ENCODE measurements at regions not wholly inside any gene's neighbourhood (a gene's known extent, or its start where the extent isn't known, plus 50 kb on each side); places are given as distances from the start of the nearest gene placed in this dataset.
"Not testable (repeated sequence)": the region's sequence is repeated elsewhere in the genome, so short reads cannot be mapped to it uniquely, and the experiment has no call there.

GRCh38 chrX:113892401-113892800, 691.5 kb upstream of the HTR2C start:
- DNase-seq, result no peak

- no peak for DNase-seq
Observed at GRCh38 chrX:113873056-113873455, 710.8 kb upstream of the HTR2C start.

GRCh38 chrX:113868711-113869110, 715.2 kb upstream of the HTR2C start:
- DNase-seq, result no peak

- DNase-seq, result no peak
Observed at GRCh38 chrX:113868177-113868576, 715.7 kb upstream of the HTR2C start.

- no peak for DNase-seq
Observed at GRCh38 chrX:113849408-113849807, 734.5 kb upstream of the HTR2C start.

GRCh38 chrX:113833096-113834055, 750.5 kb upstream of the HTR2C start:
- DNase-seq, result no peak

GRCh38 chrX:113828470-113828869, 755.4 kb upstream of the HTR2C start:
- no peak for DNase-seq

- DNase-seq, result no peak
Observed at GRCh38 chrX:113818346-113818745, 765.5 kb upstream of the HTR2C start.

- DNase-seq, result no peak
Observed at GRCh38 chrX:113804819-113805218, 779.1 kb upstream of the HTR2C start.

- DNase-seq, result no peak
Observed at GRCh38 chrX:113804291-113804690, 779.6 kb upstream of the HTR2C start.

GRCh38 chrX:113802837-113803236, 781.0 kb upstream of the HTR2C start:
- no peak for DNase-seq

- DNase-seq, result no peak
Observed at GRCh38 chrX:113800955-113801354, 782.9 kb upstream of the HTR2C start.

- no peak for DNase-seq
Observed at GRCh38 chrX:113793563-113793962, 790.3 kb upstream of the HTR2C start.

GRCh38 chrX:113790987-113791386, 792.9 kb upstream of the HTR2C start:
- DNase-seq, result no peak

GRCh38 chrX:113784754-113785153, 799.1 kb upstream of the HTR2C start:
- not testable (repeated sequence) for DNase-seq

GRCh38 chrX:113770806-113771205, 813.1 kb upstream of the HTR2C start:
- no peak for DNase-seq

GRCh38 chrX:113770071-113770470, 813.8 kb upstream of the HTR2C start:
- no peak for DNase-seq

GRCh38 chrX:113759422-113759821, 824.5 kb upstream of the HTR2C start:
- no peak for DNase-seq

GRCh38 chrX:113747274-113747973, 836.5 kb upstream of the HTR2C start:
- no peak for DNase-seq

GRCh38 chrX:113743069-113743468, 840.8 kb upstream of the HTR2C start:
- DNase-seq, result no peak

GRCh38 chrX:113741744-113742143, 842.1 kb upstream of the HTR2C start:
- peak; percentile 14 for DNase-seq

- no peak for DNase-seq
Observed at GRCh38 chrX:113728937-113729336, 854.9 kb upstream of the HTR2C start.

- DNase-seq, result no peak
Observed at GRCh38 chrX:113726898-113727297, 857.0 kb upstream of the HTR2C start.

- DNase-seq, result no peak
Observed at GRCh38 chrX:113726466-113726865, 857.4 kb upstream of the HTR2C start.
